GM12874 (cell line): ENCODE measurements at regions not wholly inside any gene's neighbourhood (a gene's known extent, or its start where the extent isn't known, plus 50 kb on each side); places are given as distances from the start of the nearest gene placed in this dataset.

Experiments
- CTCF ChIP-seq: IDR thresholded peaks from 2 replicates; pipeline ENCODE4 v1.5.1; 2011; ENCODE audit warnings: low read depth, mild to moderate bottlenecking, control low read depth, low read length, moderate library complexity; ENCODE audit not compliant: insufficient read depth

GRCh38 chr7:41578700-41579099 lies 124.2 kb downstream of the INHBA start:
- no peak for TF ChIP-seq CTCF

- TF ChIP-seq CTCF = no peak
Measured at GRCh38 chr7:41576166-41576565, 126.7 kb downstream of the INHBA start.

GRCh38 chr7:41574377-41574776 lies 128.5 kb downstream of the INHBA start:
- no peak for TF ChIP-seq CTCF

- no peak for TF ChIP-seq CTCF
Measured at GRCh38 chr7:41573862-41574261, 129.0 kb downstream of the INHBA start.

GRCh38 chr7:41573443-41573842 lies 129.4 kb downstream of the INHBA start:
- TF ChIP-seq CTCF = no peak

GRCh38 chr7:41573015-41573414 lies 129.9 kb downstream of the INHBA start:
- TF ChIP-seq CTCF = no peak

- TF ChIP-seq CTCF = no peak
Measured at GRCh38 chr7:41571573-41571972, 131.3 kb downstream of the INHBA start.

GRCh38 chr7:41570766-41571165 lies 132.1 kb downstream of the INHBA start:
- TF ChIP-seq CTCF = no peak
